Body of pancreas (tissue), 4 donors: ENCODE measurements at regions not wholly inside any gene's neighbourhood (a gene's known extent, or its start where the extent isn't known, plus 50 kb on each side); places are given as distances from the start of the nearest gene placed in this dataset.

ENCODE experiments used
- ATAC-seq: fragments of 150-250 bp; one replicate; pipeline ENCODE4 v1.9.1; 2016
- DNase-seq, 4 donors: peaks; one replicate each; pipeline ENCODE4 v3.0.0-alpha.2; 2019
- H3K27ac ChIP-seq, 4 donors: fragments of 200-600 bp; sonication (generic); 1 replicate in 3 of 4; 2 replicates in 1 of 4; pipeline versions ENCODE4 v1.5.1 to v1.6.1; 2016 to 2019; ENCODE audit warnings: mild to moderate bottlenecking in 1 of 4, mixed read lengths in 1 of 4, moderate library complexity in 1 of 4
- H3K27me3 ChIP-seq, 2 donors: fragments of 200-600 bp; sonication (generic); one replicate each; pipeline ENCODE4 v1.6.0; 2016; ENCODE audit warnings: mild to moderate bottlenecking in 1 of 2
- H3K36me3 ChIP-seq, 2 donors: fragments of 200-600 bp; sonication (generic); replicated peaks in 1 of 2; 2 replicates each; pipeline ENCODE4 v1.5.1; 2016; ENCODE audit warnings: low read depth in 2 of 2; ENCODE audit not compliant: insufficient read depth in 1 of 2
- H3K4me1 ChIP-seq: fragments of 200-600 bp; sonication (generic); one replicate; pipeline ENCODE4 v1.6.0; 2016
- H3K4me3 ChIP-seq, 2 donors: fragments of 200-600 bp; sonication (generic); 1 replicate in 1 of 2; 2 replicates in 1 of 2; pipeline ENCODE4 v1.5.1; 2016 to 2019
- H3K9me3 ChIP-seq, 3 donors: fragments of 200-600 bp; sonication (generic); 1 replicate in 2 of 3; 2 replicates in 1 of 3; pipeline ENCODE4 v1.5.1; 2016
- POLR2A ChIP-seq, 3 donors: fragments of 450-650 bp; IDR thresholded peaks; one replicate each; pipeline ENCODE4 v1.6.1; 2016; ENCODE audit warnings: antibody characterized with exemption in 3 of 3, mild to moderate bottlenecking in 2 of 3
- WGBS, 2 donors: methylation state at CpG; one replicate each; pipeline ENCODE4 v1.1.5; 2017; 5-methylcytosine and 5-hydroxymethylcytosine counted together
- intact Hi-C: fragments of 100-400 bp; cut with DNase I; formaldehyde crosslinking; loops from one replicate; pipeline ENCODE4 v1.15.1; 2023
- TF ChIP-seq, protein P1 (sequence below), 7 experiments: fragments of 450-650 bp in 4 of 7; fragments of 200-600 bp in 3 of 7; sonication (generic) in 3 of 7; IDR thresholded peaks; one replicate each; pipeline ENCODE4 v1.5.1; 2016 to 2019; ENCODE audit warnings: antibody characterized with exemption in 7 of 7

DNA sequence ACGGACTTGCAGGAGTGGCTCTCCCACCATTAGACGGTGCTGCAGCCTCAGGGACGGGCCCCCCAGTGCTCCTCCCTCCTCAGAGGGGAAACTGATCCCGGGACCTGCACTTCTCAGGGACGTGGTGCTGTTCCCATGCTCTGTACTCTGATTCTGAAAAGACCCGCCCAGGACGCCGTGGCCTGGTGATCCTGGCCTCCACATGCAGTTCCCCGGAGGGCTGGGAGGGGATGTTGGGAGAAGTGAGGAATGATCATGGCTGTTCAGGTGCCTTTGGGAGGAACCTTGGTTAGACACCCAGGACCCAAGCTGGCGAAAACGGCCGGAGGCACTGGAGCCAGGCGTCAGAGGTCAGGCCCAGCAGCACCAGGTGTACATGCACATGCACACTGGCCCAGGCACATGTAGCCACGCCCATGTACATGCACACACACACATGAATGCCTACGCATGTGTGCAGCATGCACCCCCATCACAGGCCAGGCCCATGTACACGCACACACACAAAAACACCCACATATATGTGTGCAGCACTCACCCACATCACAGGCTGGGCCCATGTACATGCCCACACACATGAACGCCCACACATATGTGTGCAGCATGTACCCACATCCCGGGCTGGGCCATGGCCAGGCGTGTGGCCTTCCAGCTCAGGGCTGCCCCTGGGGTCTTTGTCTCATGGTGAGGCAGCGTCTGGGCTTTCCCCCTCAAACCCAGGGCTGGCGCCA, 52.6 kb upstream of the DACT2 start:
- Histone ChIP-seq H3K4me3 (no peak overlapping the region), H3K4me1 (peaks cover 16% of the 10 kb centered on the region), H3K9me3 (no peaks in the 10 kb centered on the region), H3K27ac (no peak overlapping the region), H3K27me3 (no peaks in the 10 kb centered on the region), H3K36me3 (no peaks in the 10 kb centered on the region)
- WGBS, 2 donors = 94% methylated on average over 7 to 20 of the region's 21 CpGs
- ATAC-seq (no peak), DNase-seq (no peak)
- TF ChIP-seq, protein P1, sequence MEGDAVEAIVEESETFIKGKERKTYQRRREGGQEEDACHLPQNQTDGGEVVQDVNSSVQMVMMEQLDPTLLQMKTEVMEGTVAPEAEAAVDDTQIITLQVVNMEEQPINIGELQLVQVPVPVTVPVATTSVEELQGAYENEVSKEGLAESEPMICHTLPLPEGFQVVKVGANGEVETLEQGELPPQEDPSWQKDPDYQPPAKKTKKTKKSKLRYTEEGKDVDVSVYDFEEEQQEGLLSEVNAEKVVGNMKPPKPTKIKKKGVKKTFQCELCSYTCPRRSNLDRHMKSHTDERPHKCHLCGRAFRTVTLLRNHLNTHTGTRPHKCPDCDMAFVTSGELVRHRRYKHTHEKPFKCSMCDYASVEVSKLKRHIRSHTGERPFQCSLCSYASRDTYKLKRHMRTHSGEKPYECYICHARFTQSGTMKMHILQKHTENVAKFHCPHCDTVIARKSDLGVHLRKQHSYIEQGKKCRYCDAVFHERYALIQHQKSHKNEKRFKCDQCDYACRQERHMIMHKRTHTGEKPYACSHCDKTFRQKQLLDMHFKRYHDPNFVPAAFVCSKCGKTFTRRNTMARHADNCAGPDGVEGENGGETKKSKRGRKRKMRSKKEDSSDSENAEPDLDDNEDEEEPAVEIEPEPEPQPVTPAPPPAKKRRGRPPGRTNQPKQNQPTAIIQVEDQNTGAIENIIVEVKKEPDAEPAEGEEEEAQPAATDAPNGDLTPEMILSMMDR (IDR thresholded peaks at IDR 0.05) = no peak
- TF ChIP-seq POLR2A (IDR thresholded peaks at IDR 0.05) = no peak
- intact Hi-C loops = loop anchor here (2.0 kb wide), 1 partner anchor 513 kb away; no protein-coding TSS in a partner anchor

DNA sequence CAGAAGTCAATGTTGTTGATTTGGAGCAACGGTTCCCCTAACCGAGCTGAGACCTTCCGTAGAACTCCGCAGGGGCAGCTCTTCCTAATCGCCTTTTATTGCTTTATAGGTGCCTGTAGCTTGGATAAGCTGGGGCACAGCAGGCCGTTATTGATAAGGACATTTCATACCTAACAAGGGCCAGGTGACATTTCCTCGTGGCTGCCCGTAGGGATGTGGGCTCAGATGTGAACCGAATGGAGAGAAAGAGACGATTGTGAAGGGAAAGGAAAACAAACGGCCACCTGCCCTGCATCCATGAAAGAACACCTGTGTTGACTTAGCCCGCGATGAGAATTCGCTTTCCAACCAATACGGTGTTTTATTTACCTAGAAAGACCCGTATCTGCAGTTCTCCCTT, 53.3 kb upstream of the DACT2 start:
- ATAC-seq (no peak), DNase-seq (peak in 1 of 4 donors; percentile 3)
- Histone ChIP-seq H3K36me3 (no peaks in the 10 kb centered on the region), H3K4me1 (peaks cover 16% of the 10 kb centered on the region), H3K27ac (no peak overlapping the region), H3K4me3 (no peak overlapping the region), H3K27me3 (no peaks in the 10 kb centered on the region), H3K9me3 (no peaks in the 10 kb centered on the region)
- TF ChIP-seq POLR2A (IDR thresholded peaks at IDR 0.05) = no peak
- TF ChIP-seq, protein P1 (IDR thresholded peaks at IDR 0.05) = no peak
- 35 to 53% methylated on average over 16 of the region's 16 CpGs for WGBS, 2 donors
- intact Hi-C loops = no loop called here

DNA sequence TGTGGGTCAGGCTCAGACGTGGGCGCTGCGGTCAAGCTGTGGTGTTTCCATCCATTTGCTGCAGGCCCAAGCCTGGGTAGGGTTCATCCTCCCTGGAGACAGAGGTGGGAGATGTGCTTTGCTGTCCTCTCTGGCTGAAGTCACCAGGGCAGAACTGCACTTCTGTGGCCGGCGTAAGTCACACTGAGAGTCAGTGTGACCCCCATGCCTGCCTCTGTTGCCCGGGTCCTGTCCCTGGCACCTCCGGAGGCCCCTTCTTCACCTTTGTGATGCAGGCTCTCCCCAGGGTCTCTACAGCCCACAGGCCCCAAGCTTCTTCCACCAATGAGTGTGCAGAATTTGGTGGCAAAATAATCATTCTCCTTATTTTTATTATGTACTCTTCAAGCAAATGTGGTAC, 53.8 kb upstream of the DACT2 start:
- ATAC-seq (no peak), DNase-seq (peak in 1 of 4 donors; percentile 5)
- no peak overlapping the region for H3K4me3 ChIP-seq
- WGBS, 2 donors = 93 to 97% methylated on average over 3 to 7 of the region's 7 CpGs
- H3K27me3 ChIP-seq = no peaks in the 10 kb centered on the region
- no peaks in the 10 kb centered on the region for H3K36me3 ChIP-seq
- H3K4me1 ChIP-seq = peaks cover 16% of the 10 kb centered on the region
- intact Hi-C loops = no loop called here
- TF ChIP-seq, protein P1 (IDR thresholded peaks at IDR 0.05) = no peak
- no peak for TF ChIP-seq POLR2A (IDR thresholded peaks at IDR 0.05)
- no peak overlapping the region for H3K27ac ChIP-seq
- H3K9me3 ChIP-seq = no peaks in the 10 kb centered on the region

DNA sequence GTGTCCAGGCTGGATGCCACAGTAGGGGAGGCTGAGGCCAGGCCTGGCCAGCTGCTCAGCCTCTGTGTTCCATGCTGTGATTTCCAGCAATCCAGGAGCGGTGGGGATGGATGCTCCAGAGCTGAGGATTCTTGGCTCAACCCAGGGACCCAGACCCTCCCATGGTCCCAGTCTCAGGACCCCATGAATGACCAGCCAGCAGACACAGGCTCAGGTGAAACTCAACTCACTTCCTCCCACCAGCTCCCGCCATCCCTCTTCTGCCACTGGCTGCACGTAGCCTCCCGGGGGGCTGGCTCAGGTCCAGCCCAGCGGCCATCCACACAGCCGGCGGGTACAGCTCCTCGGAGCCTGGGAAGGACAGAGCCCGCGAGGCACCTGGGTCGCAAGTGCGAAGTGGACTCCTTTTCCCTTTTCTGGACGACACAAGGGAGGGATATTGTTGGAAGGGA, 54.5 kb upstream of the DACT2 start:
- DNase-seq (no peak), ATAC-seq (no peak)
- Histone ChIP-seq H3K27ac (no peak overlapping the region), H3K27me3 (no peaks in the 10 kb centered on the region), H3K36me3 (no peaks in the 10 kb centered on the region), H3K4me3 (no peak overlapping the region), H3K9me3 (no peaks in the 10 kb centered on the region), H3K4me1 (peaks cover 16% of the 10 kb centered on the region)
- intact Hi-C loops = no loop called here
- 71% methylated on average over 13 of the region's 13 CpGs; no CpG with 5 or more reads in 1 of the 2 donors for WGBS, 2 donors
- TF ChIP-seq, protein P1 (IDR thresholded peaks at IDR 0.05) = no peak
- no peak for TF ChIP-seq POLR2A (IDR thresholded peaks at IDR 0.05)
